Liver (tissue), 3 donors: ENCODE measurements at regions not wholly inside any gene's neighbourhood (a gene's known extent, or its start where the extent isn't known, plus 50 kb on each side); places are given as distances from the start of the nearest gene placed in this dataset.

Experiments
- EGR1 ChIP-seq, 2 donors: IDR thresholded peaks; 2 replicates each; pipeline ENCODE4 v1.6.1; 2016 to 2018; ENCODE audit warnings: antibody characterized with exemption in 2 of 2, low read depth in 2 of 2
- HNF4A ChIP-seq, 2 donors: conservative IDR thresholded peaks; 2 replicates each; pipeline ENCODE4 v1.6.1; 2016; ENCODE audit warnings: antibody characterized with exemption in 2 of 2, mild to moderate bottlenecking in 2 of 2
- SP1 ChIP-seq: IDR thresholded peaks from 2 replicates; pipeline ENCODE4 v1.6.1; 2018; ENCODE audit warnings: antibody characterized with exemption, mild to moderate bottlenecking
- TAF1 ChIP-seq: conservative IDR thresholded peaks from 2 replicates; pipeline ENCODE4 v1.6.1; 2016; ENCODE audit warnings: antibody characterized with exemption, mild to moderate bottlenecking
- TF ChIP-seq, protein P1 (sequence below): fragments of 150-350 bp; IDR thresholded peaks from 2 replicates; pipeline ENCODE4 v1.5.1; 2017; ENCODE audit warnings: improper control_type of control experiment, low read depth, low read length; ENCODE audit not compliant: missing input control
- TF ChIP-seq, protein P2 (sequence below): IDR thresholded peaks from 2 replicates; pipeline ENCODE4 v1.6.1; 2016; ENCODE audit warnings: antibody characterized with exemption, mild to moderate bottlenecking
- TF ChIP-seq, protein P3 (sequence below): IDR thresholded peaks from 2 replicates; pipeline ENCODE4 v1.6.1; 2016; ENCODE audit warnings: antibody characterized with exemption
- TF ChIP-seq, protein P4 (sequence below): IDR thresholded peaks from 2 replicates; pipeline ENCODE4 v1.6.1; 2016; ENCODE audit warnings: antibody characterized with exemption
- donor health status: healthy.
- donor health status: healthy.

DNA sequence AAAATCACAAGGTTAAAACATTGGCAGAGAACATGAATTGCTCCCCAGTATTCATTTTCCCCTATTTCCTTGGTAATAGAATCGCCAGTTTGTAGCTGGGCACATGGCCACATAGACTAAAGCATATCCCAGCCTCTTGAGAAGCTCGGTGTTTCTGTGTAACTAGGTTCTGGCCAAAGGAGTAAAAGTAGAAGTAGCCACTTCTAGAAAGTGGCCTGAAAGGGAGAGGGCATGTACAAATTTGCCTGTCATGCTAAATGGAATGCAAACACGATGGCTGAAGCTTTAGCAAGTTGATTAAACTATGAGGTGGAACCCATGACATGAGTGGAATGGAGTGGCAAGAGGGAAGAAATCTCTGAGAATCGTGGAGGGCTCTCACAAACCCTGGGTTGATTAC, 173.7 kb upstream of the EGLN3 start:
- TF ChIP-seq, protein P1, sequence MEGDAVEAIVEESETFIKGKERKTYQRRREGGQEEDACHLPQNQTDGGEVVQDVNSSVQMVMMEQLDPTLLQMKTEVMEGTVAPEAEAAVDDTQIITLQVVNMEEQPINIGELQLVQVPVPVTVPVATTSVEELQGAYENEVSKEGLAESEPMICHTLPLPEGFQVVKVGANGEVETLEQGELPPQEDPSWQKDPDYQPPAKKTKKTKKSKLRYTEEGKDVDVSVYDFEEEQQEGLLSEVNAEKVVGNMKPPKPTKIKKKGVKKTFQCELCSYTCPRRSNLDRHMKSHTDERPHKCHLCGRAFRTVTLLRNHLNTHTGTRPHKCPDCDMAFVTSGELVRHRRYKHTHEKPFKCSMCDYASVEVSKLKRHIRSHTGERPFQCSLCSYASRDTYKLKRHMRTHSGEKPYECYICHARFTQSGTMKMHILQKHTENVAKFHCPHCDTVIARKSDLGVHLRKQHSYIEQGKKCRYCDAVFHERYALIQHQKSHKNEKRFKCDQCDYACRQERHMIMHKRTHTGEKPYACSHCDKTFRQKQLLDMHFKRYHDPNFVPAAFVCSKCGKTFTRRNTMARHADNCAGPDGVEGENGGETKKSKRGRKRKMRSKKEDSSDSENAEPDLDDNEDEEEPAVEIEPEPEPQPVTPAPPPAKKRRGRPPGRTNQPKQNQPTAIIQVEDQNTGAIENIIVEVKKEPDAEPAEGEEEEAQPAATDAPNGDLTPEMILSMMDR, result no peak
- TF ChIP-seq, protein P2, sequence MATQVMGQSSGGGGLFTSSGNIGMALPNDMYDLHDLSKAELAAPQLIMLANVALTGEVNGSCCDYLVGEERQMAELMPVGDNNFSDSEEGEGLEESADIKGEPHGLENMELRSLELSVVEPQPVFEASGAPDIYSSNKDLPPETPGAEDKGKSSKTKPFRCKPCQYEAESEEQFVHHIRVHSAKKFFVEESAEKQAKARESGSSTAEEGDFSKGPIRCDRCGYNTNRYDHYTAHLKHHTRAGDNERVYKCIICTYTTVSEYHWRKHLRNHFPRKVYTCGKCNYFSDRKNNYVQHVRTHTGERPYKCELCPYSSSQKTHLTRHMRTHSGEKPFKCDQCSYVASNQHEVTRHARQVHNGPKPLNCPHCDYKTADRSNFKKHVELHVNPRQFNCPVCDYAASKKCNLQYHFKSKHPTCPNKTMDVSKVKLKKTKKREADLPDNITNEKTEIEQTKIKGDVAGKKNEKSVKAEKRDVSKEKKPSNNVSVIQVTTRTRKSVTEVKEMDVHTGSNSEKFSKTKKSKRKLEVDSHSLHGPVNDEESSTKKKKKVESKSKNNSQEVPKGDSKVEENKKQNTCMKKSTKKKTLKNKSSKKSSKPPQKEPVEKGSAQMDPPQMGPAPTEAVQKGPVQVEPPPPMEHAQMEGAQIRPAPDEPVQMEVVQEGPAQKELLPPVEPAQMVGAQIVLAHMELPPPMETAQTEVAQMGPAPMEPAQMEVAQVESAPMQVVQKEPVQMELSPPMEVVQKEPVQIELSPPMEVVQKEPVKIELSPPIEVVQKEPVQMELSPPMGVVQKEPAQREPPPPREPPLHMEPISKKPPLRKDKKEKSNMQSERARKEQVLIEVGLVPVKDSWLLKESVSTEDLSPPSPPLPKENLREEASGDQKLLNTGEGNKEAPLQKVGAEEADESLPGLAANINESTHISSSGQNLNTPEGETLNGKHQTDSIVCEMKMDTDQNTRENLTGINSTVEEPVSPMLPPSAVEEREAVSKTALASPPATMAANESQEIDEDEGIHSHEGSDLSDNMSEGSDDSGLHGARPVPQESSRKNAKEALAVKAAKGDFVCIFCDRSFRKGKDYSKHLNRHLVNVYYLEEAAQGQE, result no peak
- TF ChIP-seq HNF4A (conservative IDR thresholded peaks at IDR 0.05), result no peak
- TF ChIP-seq TAF1, result no peak
- TF ChIP-seq, protein P3, sequence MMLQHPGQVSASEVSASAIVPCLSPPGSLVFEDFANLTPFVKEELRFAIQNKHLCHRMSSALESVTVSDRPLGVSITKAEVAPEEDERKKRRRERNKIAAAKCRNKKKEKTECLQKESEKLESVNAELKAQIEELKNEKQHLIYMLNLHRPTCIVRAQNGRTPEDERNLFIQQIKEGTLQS, result no peak
- TF ChIP-seq, protein P4, sequence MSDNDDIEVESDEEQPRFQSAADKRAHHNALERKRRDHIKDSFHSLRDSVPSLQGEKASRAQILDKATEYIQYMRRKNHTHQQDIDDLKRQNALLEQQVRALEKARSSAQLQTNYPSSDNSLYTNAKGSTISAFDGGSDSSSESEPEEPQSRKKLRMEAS, result no peak
- no peak for TF ChIP-seq SP1
- TF ChIP-seq EGR1 (IDR thresholded peaks at IDR 0.05; ENCODE audit: low read depth in 2 of 2), result no peak
